ENCODE measurements at regions not wholly inside any gene's neighbourhood (a gene's known extent, or its start where the extent isn't known, plus 50 kb on each side); places are given as distances from the start of the nearest gene placed in this dataset.

DNA sequence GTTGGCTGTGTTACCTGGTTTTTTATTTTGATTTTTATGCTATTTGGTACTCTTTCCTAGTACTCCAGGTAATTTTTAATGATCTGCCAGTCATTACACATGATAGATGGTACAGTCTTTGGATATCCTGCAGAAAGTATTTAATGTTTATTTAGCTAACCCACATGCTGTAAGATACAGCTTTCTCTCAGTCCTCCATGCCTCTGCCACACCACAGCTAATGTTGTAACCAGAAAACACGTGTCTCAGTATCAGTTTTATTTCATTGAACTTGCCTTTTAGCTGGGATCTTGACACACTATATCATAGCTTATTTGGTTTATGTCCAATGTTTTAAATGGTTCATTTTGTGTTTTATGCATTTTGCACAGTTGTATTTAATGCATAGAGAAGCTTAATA, 1648.4 kb downstream of the KCNT2 start:
- TF ChIP-seq, protein P1, sequence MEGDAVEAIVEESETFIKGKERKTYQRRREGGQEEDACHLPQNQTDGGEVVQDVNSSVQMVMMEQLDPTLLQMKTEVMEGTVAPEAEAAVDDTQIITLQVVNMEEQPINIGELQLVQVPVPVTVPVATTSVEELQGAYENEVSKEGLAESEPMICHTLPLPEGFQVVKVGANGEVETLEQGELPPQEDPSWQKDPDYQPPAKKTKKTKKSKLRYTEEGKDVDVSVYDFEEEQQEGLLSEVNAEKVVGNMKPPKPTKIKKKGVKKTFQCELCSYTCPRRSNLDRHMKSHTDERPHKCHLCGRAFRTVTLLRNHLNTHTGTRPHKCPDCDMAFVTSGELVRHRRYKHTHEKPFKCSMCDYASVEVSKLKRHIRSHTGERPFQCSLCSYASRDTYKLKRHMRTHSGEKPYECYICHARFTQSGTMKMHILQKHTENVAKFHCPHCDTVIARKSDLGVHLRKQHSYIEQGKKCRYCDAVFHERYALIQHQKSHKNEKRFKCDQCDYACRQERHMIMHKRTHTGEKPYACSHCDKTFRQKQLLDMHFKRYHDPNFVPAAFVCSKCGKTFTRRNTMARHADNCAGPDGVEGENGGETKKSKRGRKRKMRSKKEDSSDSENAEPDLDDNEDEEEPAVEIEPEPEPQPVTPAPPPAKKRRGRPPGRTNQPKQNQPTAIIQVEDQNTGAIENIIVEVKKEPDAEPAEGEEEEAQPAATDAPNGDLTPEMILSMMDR (IDR thresholded peaks at IDR 0.05), result no peak
- TF ChIP-seq EZH2phosphoT487 (IDR thresholded peaks at IDR 0.05) (no peak), EZH2 (IDR thresholded peaks at IDR 0.05) (no peak)

All from neural progenitor cell (in vitro differentiated cells).